GM19372 (cell line): ENCODE measurements at regions not wholly inside any gene's neighbourhood (a gene's known extent, or its start where the extent isn't known, plus 50 kb on each side); places are given as distances from the start of the nearest gene placed in this dataset.

ENCODE experiments used
- ATAC-seq: cut with Tn5 transposase; IDR thresholded peaks from one replicate; pipeline ENCODE4 v1.9.1; 2021; ENCODE audit warnings: mild to moderate bottlenecking, low read depth, moderate library complexity; ENCODE audit not compliant: unreplicated experiment

GRCh38 chr1:90502696-90503095 lies 214.4 kb downstream of the BARHL2 start:
- no peak for ATAC-seq

- no peak for ATAC-seq
Observed at GRCh38 chr1:90502194-90502593, 214.9 kb downstream of the BARHL2 start.

GRCh38 chr1:90501281-90501680 lies 215.8 kb downstream of the BARHL2 start:
- ATAC-seq, result no peak

GRCh38 chr1:90494748-90495282 lies 222.3 kb downstream of the BARHL2 start:
- no peak for ATAC-seq

GRCh38 chr1:90488451-90488850 lies 228.7 kb downstream of the BARHL2 start:
- no peak for ATAC-seq

- peak; percentile 4 for ATAC-seq
Observed at GRCh38 chr1:90486996-90487395, 230.1 kb downstream of the BARHL2 start.

- ATAC-seq, result peak; percentile 79
Observed at GRCh38 chr1:90486134-90486824, 230.8 kb downstream of the BARHL2 start.

GRCh38 chr1:90480271-90480835 lies 236.7 kb downstream of the BARHL2 start:
- ATAC-seq, result no peak

GRCh38 chr1:90476994-90477393 lies 240.1 kb downstream of the BARHL2 start:
- ATAC-seq, result no peak

GRCh38 chr1:90476411-90476810 lies 240.7 kb downstream of the BARHL2 start:
- no peak for ATAC-seq

- ATAC-seq, result no peak
Observed at GRCh38 chr1:90475631-90476030, 241.5 kb downstream of the BARHL2 start.

- no peak for ATAC-seq
Observed at GRCh38 chr1:90474731-90475130, 242.4 kb downstream of the BARHL2 start.

GRCh38 chr1:90474158-90474557 lies 242.9 kb downstream of the BARHL2 start:
- ATAC-seq, result no peak

- ATAC-seq, result no peak
Observed at GRCh38 chr1:90472775-90473174, 244.3 kb downstream of the BARHL2 start.

- ATAC-seq, result no peak
Observed at GRCh38 chr1:90459570-90459969, 257.5 kb downstream of the BARHL2 start.

GRCh38 chr1:90457985-90458384 lies 259.1 kb downstream of the BARHL2 start:
- no peak for ATAC-seq

- no peak for ATAC-seq
Observed at GRCh38 chr1:90452491-90452890, 264.6 kb downstream of the BARHL2 start.

- no peak for ATAC-seq
Observed at GRCh38 chr1:90443354-90443753, 273.7 kb downstream of the BARHL2 start.

- ATAC-seq, result no peak
Observed at GRCh38 chr1:90435351-90435750, 281.8 kb downstream of the BARHL2 start.

GRCh38 chr1:90434460-90434859 lies 282.6 kb downstream of the BARHL2 start:
- ATAC-seq, result no peak

- ATAC-seq, result no peak
Observed at GRCh38 chr1:90417126-90417525, 300.0 kb downstream of the BARHL2 start.

- ATAC-seq, result no peak
Observed at GRCh38 chr1:90414201-90414600, 302.9 kb downstream of the BARHL2 start.
